H1 (cell line): ENCODE measurements at regions not wholly inside any gene's neighbourhood (a gene's known extent, or its start where the extent isn't known, plus 50 kb on each side); places are given as distances from the start of the nearest gene placed in this dataset.

Experiments used
- CBX8 ChIP-seq: fragments of 300-800, 300-1000 bp; sonication (generic); IDR thresholded peaks from 2 replicates; pipeline ENCODE4 v1.7.1; 2016; ENCODE audit warnings: low read depth, low read length, borderline replicate concordance
- CHD7 ChIP-seq: fragments of 300-600 bp; sonication (generic); IDR thresholded peaks from 2 replicates; pipeline ENCODE4 v1.7.1; 2012; ENCODE audit warnings: low read length, moderate library complexity, mild to moderate bottlenecking, inconsistent platforms; ENCODE audit not compliant: insufficient replicate concordance
- SUZ12 ChIP-seq: fragments of 200-600 bp; sonication (generic); IDR thresholded peaks from 2 replicates; pipeline ENCODE4 v1.6.1; 2012; ENCODE audit warnings: mild to moderate bottlenecking, inconsistent platforms, low read length, moderate library complexity, mixed read lengths

DNA sequence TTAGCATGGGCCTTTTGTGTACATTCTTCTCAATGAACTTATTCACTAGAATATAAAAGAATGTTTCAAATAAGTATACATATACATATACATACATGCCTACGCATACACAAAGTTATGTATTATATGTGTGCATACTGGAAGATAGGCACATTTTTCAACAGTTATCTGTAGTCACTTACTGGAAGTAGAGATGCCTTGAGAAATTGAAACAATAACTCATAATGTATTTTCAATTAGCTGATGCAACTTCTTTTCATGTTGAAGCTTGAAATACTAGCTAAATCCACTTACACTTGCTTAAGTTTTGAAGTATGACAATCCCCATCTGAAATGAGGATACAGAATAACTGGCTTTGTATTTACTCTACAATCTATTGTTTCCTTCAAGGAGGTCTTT is 469.0 kb upstream of the PTGER4 start (continued):
- TF ChIP-seq CHD7 (no peak), CBX8 (no peak), SUZ12 (no peak)
